Daoy (cell line): ENCODE measurements at regions not wholly inside any gene's neighbourhood (a gene's known extent, or its start where the extent isn't known, plus 50 kb on each side); places are given as distances from the start of the nearest gene placed in this dataset.

Source experiments
- DNase-seq: peaks from one replicate; pipeline ENCODE4 v3.0.0-alpha.2; 2015; ENCODE audit warnings: low read depth

DNA sequence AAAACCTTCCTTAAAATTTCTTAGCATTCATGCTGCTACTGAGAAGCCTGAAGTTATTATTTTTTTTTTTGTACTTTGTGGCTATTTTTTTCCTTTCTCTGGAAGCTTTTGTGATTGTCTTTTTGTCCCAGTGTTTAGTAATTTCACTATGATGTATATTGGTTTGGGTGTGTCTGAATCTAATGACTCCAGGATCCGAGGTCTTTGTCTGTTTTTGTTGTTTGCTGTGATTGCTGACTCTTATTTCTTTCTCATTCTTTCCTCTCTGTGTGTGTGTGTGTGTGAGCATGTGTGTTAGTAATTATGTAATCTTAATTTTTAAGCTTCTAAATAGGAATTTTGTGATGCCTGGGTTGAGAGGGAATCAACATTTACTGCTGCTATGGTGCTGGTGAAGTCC, 152.0 kb downstream of the RAP2B start:
- no peak for DNase-seq

GRCh38 chr3:153315781-153316180, 153.8 kb downstream of the RAP2B start:
- DNase-seq: no peak

DNA sequence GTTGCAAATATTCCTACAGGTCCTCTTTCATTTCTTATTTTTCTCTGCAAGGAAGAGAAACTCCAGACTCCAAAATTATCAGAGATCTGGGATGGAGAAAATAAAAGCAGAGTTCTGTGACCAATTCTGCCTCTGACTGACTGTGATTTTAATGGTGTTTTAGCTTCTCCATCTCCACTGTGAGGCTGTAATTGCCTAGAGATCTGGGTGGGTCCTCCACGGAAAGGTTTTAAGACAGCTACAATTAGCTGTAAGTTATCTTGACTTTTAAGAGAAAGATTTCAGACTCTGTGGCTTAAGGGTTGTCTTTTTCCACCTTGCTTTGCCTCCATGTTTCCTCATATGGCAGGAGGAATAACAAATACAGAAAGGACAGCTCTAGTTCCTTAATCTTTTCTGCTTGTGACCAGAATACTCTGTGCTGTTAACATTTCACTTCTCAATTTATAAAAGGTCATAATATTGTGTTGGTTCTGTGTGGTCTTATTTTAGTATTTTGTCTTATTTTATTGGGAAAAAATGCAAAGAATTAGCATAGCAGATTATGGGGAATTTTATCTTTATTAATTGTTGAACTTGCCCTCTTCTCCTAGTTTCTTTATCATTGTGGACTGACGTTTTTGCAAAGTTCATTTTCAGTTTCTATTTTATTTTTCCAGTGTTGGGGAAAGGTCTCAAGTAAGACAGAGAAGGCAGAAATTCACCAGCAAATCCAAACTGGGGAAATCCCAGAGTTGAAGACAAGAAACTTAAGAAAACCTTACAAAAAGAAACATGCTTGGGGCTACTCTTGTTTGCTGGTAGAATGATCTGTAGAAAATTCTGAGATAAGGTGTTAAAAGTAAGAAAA, 157.9 kb downstream of the RAP2B start:
- no peak for DNase-seq

- no peak for DNase-seq
Observed at GRCh38 chr3:153320585-153321128, 158.6 kb downstream of the RAP2B start.

DNA sequence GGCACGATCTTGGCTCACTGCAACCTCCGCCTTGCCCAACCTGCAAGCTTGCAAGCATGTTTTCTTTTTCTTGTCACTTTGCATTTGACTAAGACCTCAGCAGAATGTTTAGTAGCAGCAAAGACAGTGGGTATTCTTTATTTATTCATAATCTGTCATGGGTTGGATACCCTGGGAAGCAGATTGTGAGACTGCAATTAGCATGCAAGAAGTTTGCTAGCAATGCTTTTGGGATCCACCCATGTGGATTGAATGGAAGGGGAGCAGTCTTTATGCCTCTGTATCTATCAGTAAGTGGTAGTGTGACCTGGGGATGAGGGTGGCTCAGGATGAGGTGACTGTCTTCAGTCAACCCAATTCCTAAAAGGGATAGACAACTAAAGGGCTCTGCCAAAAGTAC, 166.7 kb downstream of the RAP2B start:
- DNase-seq: no peak

DNA sequence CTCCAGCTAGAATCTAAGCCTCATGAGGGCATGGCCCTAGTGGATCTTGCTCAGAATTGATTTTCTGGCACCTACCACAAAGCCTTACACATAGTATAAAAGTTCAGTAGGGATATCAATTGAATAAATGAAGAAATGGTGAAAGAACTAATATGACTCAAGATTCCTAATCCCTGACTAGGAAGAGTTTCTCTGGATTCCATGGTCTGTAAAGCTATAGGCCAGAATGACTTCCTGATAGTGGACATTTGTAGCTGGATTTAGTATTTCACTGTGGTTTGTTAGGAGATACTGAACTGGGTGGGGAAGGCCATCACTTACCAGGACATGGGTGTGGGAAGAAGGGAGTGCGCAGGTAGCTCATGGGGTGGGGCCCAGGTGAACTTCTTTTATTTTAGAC, 168.9 kb downstream of the RAP2B start:
- DNase-seq: no peak

DNA sequence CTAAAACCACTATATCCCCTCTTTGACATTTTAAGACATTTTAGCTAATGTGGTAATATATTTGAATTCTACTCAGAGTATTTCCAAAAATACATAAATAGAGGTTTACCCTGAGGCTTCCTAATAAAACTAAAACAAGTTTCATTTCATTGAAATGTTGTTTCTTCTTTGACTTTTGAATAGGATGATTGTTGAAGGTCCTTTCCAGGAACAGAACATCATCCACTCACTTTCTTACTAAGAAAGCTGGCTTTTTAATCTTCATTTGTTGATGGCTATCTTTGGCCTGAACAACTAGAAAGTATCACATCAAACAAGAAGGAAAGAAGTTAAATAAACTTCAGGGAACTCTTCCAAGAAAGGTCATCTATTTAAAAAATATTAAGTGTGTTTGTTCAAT, 169.7 kb downstream of the RAP2B start:
- no peak for DNase-seq

DNA sequence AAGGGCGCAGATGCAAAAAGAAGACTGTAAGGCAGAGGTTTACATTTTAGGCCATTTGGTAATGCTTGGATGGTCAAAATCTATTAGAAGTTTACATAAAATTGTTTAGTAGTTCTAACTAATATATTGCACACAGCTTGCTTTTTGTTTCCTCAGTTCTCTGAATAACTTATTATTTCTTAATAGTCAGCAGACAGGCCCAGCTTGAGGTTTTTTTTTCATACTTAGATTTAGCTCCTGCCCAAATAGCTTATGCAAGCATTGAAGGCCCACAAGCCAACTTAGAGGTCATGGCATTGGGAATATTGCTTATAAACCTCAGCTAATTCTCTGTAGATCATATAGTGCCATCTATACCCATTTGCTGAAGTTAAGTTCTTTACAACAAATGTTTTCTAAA, 172.5 kb downstream of the RAP2B start:
- no peak for DNase-seq

DNA sequence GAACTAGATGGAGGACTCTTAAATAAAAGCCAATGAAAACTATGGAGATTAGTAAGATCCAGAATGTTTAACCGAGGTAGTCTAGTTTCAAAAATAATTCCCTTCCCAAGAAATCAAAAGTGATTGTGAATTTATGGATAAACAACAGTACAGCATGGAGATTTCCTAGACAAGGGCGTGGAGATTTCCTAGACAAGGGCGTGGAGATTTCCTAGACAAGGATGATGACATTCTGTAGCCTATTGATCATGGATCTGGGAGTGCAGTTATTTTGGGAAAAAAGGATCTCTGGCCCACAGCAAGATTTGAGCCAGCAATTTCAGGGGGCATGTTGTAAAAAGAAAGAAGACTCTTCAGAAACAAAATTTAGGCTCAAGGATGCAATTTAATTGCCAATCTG, 175.3 kb downstream of the RAP2B start:
- no peak for DNase-seq

GRCh38 chr3:153338487-153338886, 176.5 kb downstream of the RAP2B start:
- no peak for DNase-seq

GRCh38 chr3:153339065-153339464, 177.0 kb downstream of the RAP2B start:
- no peak for DNase-seq

GRCh38 chr3:153343988-153344782, 182.2 kb downstream of the RAP2B start:
- no peak for DNase-seq

GRCh38 chr3:153348457-153349107, 186.6 kb downstream of the RAP2B start:
- DNase-seq: no peak

DNA sequence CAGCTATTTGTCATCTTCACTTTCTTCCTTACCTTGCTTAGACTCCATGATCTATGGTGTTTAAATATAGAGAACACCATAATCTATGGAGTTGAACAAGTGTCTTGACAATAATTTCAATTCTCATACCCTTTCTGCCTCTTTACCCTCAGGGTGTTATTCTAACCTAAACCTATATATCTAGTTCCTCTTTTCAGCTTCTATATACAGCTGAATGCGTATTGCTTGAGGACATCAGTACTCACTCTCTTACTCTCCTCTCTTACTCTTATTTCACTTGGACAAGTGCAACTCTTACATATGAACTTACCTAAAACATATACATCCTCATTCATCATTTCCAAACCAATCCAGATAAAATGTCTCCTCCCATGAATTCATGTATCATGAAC, 187.1 kb downstream of the RAP2B start:
- no peak for DNase-seq

DNA sequence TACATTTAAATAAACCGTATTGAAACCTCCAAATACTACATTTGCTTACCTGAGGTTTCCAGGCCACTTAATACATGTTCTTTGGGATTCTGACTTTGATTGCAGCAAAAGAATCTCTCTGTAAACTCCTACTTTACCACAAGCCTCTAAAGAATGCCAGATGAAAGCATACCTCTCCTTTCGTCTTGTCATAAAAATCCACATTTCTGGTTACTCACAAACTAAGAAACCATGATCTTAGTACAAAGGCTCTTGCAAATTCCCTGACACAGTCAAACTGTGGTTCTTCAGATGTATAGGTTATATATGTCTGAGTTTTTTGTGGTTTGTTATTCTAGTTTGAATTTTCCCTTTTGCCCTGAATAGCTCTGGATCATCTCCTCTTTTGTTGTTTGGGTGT, 188.4 kb downstream of the RAP2B start:
- DNase-seq: peak; percentile 7

DNA sequence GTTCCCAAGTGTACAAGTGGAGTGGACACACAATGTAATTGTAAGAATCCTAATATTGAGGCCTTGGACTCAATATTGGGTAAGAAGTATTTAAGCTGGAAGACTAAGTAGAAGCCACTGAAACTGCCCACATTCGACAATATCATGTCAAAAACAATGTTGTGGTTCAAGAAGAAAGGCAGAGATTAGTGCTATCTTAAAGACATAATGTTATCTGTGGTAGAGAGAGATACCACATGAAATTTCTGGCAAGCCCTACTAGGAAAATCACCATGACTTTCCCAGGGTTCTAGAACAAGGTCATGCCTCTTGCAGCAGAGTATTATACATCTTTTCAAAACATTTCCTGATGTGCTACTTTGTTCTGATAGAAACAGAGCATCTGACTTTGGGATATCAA, 192.6 kb downstream of the RAP2B start:
- no peak for DNase-seq

- no peak for DNase-seq
Observed at GRCh38 chr3:153355559-153355958, 193.5 kb downstream of the RAP2B start.

DNA sequence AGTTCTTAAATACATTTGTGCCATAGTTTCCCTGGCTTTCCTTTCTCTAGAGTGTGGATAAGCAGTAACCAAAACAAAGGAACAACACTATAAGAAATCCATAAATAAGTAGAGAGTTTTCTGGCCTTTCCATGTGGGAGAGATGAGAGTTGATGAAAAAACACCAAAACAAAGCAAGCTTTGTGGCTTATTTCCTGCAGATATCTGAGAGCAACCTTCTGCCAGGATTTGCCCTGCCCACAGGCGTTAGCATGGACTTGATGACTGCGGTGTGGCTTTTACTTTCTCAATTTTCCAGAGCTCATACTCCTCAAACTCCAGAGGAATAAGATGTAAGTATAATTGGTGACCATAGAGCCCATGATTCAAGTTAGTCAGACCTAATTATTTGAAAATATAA, 194.9 kb downstream of the RAP2B start:
- DNase-seq: no peak

DNA sequence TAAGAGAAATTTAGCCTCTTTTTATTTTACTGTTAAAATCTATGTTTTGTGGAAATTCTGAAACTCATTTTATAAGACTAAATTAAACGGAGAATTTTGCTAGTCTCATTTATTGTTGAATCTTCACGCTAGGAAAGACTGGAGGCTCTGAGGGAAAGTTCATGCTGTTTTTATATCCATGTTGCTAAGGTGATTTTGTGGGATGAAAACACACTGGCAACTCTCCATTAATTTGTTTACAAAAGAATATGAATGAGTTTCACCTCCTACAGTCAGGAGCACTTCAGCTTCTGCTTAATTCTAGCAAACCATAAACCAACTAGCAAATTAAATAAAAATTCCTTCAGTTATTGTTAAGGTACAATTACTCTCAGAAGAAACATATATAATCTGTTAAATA, 195.4 kb downstream of the RAP2B start:
- no peak for DNase-seq

DNA sequence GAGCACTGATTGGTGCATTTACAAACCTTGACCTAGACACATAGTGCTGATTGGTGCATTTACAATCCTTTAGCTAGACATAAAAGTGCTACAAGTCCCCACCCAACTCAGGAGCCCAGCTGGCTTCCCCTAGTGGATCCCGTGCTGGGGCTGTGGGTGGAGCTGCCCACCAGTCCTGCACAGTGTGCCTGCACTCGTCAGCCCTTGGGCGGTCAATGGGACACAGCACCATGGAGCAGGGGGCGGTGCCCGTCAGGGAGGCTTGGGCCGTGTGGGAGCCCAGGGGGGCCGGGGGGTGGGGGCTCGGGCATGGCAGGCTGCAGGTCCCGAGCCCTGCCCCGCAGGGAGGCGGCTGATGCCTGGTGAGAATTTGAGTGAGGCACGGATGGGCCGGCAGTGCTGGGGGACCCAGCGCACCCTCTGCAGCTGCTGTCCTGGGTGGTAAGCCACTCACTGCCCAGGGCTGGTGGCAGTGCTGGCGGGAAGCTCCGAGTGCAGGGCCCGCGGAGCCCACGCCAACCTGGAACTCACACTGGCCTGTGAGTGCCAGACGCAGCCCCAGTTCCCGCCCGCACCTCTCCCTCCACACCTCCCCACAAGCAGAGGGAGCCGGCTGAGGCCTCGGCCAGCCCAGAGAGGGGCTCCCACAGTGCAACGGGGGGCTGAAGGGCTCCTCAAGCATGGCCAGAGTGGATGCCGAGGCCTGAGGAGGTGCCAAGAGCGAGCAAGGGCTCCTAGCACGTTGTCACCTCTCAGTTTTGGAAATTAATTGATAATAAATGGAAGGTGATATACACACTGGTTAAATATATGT, 207.7 kb downstream of the RAP2B start:
- DNase-seq: no peak

DNA sequence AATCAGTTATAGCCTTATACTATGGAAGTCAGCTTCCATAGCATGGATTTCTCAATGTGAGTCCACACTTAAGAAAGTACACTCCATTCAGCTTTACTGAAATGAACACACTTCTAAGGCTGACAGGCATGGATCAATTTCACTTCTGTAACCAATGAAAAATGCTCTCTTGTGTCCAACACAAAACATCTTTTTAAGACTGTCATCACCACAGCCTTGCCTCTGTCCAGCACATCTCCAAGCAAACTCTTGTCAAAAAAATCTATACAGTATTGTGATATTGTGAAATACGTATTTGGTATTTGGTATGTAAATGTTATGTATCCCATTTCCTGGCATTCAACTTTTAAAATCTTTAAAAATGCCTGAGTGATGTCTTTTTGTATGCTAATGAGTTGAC, 208.7 kb downstream of the RAP2B start:
- DNase-seq: no peak

- DNase-seq: no peak
Observed at GRCh38 chr3:153372326-153372725, 210.3 kb downstream of the RAP2B start.
